Right ventricle myocardium superior (tissue), 1 donor: ENCODE measurements at regions not wholly inside any gene's neighbourhood (a gene's known extent, or its start where the extent isn't known, plus 50 kb on each side); places are given as distances from the start of the nearest gene placed in this dataset.

Source experiments
- ATAC-seq: fragments of 200-7000 bp; cut with Tn5 transposase; one replicate; pipeline ENCODE4 v1.9.1; 2020; ENCODE audit warnings: mild to moderate bottlenecking; ENCODE audit not compliant: poor library complexity
- DNase-seq: peaks from one replicate; pipeline ENCODE4 v3.0.0-alpha.2; 2020
- intact Hi-C: fragments of 100-400 bp; cut with DNase I; formaldehyde crosslinking; loops from one replicate; pipeline ENCODE4 v1.11.2; 2022
- donor health status: DM: no; HTN: yes; CAD: no; lungs with severe emphysema.

DNA sequence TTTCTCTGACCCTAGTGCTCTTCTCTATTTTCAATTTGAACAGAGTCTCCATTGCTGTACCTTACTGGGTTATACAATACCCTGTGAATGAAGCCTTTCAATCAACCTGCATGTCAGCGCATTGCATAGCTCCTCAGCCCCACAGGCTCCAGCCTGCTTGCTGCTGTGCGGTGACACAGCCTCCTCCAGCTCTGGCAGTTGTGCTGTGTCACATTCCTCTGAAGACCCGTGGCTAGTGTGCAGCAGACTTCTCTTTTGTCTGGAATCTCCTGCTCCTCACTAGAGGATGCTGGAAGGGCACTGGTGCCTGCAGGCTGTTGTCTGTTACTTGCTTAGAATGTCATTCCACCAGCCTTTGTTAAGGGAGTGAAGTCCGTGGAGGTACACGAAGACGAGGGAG lies 390.1 kb upstream of the B3GAT1 start:
- DNase-seq = no peak
- no peak for ATAC-seq
- intact Hi-C loops = no loop called here

DNA sequence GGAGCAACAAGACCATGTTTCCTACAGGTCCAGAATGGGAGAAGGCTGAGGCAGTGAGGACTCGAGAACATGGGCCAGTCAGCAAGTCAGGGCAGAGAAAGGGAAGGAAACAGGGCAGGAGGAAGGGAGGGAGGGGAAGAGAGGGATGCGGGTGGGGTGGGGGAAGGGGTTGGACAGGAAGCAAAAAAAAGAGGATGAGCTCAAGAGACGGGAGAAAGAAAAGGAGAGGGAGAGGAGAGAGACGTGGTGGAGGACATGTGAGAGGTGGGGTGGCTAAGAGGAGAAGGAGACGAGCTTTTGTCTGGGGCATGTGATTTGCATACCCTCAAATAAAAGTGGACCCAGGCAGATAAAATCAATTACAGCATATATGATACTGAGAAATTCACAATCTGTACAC lies 389.5 kb upstream of the B3GAT1 start:
- no peak for ATAC-seq
- intact Hi-C loops = no loop called here
- no peak for DNase-seq

DNA sequence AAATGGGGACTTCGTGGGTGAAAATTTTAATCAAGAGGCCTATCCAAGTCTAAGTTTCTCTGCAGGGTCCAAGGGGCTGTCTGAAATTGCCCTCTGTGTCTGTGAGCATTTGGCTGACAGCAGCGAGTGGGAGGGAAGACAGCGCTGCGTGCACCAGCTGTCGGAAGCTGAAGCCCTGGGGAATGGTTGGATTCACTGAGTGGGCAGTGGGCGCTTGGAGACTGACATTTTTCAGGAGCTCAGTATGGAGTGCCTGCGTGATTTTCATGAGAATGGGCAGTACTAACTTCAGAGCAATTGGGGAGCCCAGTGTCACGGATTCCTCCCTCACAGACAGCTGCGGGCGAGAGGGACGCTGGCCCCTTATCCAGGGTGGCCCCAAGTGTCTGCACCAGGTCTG lies 388.8 kb upstream of the B3GAT1 start:
- DNase-seq = no peak
- ATAC-seq = no peak
- intact Hi-C loops = no loop called here

DNA sequence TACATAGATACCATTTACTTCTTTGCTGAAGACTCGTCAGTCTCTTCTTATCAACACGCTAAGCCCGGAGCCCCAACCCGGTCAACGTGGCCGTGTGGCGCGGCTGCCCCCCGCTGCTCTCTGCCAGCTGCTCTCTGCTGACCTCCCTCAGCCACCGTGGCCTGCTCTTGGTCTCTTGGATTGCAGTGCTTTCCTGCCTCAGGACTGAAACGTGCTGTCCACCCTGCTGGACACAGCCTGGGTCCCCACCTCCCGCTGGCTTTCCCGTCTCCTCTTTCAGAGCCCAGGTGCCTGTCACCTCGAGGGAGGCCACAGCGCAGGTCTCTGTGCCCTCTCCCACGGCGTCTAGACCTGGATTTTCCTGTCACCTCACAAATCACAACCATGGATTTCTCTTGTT lies 388.1 kb upstream of the B3GAT1 start:
- DNase-seq (no peak), ATAC-seq (no peak)
- intact Hi-C loops = no loop called here

DNA sequence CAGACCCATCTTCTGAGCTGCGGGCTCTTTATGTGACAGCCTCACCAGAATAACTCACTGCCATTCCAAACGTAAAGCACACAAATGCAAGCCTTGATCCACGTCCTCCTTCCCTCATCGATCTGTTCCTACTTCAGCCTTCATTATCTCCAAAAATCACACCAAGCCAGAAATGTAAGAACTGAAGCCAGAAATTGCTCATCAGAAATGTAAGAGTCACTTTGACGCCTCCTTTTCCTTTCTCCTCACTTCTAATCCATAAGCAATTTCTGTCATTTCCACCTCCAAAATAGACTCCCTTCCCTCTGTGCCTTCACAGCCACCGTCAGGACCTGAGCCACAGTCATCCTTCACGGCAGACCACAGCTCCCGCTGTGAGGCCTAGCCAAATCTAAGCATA lies 387.3 kb upstream of the B3GAT1 start:
- ATAC-seq = no peak
- DNase-seq = no peak
- intact Hi-C loops = no loop called here

DNA sequence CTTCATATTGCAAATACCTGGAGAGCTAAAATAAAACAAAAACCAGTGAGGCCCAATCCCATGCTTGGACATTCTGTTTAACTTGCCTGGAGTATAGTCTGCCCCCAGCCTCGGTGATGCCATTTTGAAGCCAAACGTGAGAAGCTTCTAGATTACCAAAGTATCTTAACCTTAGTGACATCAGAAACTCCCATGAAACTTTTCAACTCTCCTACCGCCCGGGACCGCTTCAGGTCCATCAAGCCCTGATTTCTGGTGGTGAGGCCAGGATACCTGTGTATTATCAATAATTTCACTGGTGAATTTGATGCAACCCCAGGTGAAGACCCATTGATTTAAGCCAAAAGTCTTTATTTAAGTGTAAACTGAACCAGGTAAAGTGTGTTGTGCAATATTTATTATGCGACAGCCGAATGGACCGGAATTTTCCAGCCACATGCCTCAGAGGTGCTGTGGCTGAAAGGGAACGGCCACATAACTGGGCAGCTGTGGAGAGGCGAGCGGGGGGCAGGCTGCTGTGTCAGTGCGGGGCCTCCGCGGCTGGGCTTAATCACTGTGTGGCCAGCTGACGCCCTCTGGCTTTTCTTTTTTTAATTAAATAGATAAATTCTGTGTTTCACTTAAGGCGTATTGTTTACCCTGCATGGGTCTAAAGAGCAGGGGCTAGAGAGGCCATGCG lies 385.5 kb upstream of the B3GAT1 start:
- intact Hi-C loops = no loop called here
- no peak for DNase-seq
- no peak for ATAC-seq

DNA sequence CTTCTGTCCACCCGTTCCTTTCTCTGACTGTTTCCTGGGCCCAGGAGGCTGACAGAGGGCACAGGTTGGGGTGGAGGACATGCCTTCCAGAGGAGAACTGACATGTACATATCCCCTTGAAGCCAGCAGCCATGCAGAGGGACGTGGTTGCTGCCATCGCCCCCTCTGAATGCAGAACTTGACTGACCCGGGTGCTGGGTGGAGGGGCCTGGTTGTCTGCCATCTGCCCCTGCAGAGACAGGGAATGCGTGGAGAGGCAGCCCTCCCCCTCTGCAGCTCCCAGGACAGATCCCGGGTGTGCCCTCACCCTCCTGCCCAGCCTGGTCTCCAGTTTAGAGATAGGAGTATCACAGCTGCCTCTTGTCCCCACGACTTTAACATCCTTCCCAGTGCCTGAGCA lies 383.0 kb upstream of the B3GAT1 start:
- ATAC-seq (no peak), DNase-seq (no peak)
- intact Hi-C loops = no loop called here

DNA sequence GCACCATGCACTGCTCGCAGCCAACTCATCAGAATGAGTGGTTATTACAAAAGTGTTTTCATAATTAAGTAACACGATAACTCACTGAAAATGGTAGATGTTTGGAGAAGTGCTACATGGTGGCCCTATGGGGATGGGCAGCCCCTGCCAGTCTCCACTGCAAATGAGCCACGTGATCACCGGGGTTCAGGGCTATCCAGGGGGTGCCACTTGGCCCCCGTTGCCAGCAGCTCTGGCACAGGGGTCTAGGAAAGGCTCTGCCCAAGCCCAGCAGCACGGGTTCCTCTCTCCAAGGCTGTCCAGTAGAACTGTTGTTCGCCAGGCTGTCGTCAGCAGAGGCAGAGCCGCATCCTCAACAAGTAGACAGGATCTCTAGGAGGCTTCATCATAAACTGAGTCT lies 382.1 kb upstream of the B3GAT1 start:
- ATAC-seq = no peak
- DNase-seq = no peak
- intact Hi-C loops = no loop called here

DNA sequence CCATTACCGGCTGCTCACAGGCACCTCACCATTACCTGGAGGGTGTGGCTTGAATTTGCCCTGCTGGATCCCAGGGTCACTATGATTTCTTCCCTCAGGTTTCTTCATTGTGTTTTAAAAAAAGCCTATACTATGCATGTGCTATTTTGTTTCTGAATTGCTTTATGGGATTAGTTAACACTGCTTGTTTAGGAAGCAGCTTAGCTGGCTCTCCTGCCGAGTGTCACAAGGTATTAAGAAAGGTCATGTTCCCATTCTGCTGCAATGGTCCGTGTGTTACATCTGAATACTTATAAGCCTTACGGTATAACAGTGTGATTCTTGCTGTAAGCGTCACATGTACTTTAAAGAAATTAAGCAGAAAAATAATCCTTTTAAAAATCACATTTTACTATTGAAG lies 380.6 kb upstream of the B3GAT1 start:
- intact Hi-C loops = no loop called here
- no peak for ATAC-seq
- DNase-seq = no peak

DNA sequence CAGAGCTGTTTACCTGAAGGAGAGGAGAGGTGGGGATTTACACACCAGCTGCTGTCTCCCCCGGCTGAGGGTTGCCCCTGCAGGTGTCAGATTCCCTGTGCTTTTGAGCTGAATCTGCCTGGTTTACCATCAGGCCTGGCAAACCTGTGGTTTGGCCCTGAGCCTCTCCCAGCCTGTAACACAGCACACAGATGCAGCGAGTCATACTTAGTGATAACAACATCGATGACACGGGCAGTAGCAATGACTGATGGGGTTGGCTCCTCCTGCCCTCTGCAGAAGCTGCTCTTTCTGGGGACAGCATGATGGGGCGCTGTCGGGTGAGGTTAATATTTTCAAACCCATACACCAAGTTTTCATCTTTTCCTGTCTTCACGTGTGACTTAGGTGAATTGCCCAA lies 380.0 kb upstream of the B3GAT1 start:
- DNase-seq = no peak
- ATAC-seq = no peak
- intact Hi-C loops = no loop called here

DNA sequence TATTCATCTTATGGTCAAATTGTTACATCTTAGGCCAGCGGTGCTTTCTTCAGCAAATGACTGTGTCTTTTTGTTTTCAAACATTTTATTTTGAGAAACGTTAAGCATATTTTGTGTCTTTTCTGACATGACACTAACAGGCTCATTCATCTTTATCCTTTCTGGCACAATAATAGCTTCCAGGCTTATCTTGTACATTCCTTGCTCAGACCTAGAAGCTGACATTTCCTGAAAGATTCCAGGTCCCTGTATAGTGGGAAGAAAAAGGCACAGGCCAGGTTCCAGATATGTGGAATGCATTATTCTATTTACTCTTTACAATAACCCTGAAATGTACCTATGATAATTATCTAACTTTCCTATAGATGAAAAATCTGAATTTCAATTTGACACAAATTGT lies 379.1 kb upstream of the B3GAT1 start:
- intact Hi-C loops = no loop called here
- DNase-seq = no peak
- ATAC-seq = no peak

DNA sequence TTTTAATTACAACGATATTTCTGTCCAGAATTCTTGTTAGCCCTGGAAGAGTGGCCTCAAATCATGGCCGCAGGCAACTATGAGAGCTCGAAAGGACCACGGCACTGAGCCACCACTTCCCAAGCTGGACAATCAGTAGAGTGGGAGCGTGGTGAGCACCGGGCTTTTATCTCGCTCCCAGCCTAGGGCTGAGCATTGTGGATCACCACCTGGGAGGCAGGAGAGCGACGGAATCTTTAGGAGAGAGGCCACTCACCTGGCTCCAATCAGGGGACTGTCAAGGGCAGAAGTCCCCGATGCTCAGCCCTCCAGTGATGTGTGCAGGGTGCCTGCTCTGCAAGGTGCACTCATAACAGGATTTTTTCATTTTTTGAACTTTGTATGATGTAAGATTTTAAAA lies 377.1 kb upstream of the B3GAT1 start:
- ATAC-seq (no peak), DNase-seq (no peak)
- intact Hi-C loops = no loop called here

DNA sequence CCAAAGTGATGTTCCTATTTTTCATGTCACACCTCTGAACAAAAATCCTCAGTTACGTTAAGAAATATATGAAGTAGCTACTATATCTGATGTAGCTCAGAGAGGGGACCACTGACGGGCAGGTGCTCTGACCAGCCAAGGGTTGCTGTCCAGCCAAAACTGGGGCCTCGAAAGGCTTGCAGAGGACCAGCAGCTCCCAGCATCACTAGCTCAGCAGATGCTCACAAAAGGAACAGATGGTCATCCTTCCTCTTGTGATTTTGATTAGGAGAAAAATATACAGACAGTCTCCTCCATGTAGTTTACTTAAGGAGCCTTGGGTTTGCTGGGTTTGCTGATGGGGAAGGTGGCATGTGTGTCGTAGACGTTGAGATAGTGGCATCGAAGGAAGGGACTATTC lies 374.6 kb upstream of the B3GAT1 start:
- intact Hi-C loops = no loop called here
- ATAC-seq (no peak), DNase-seq (no peak)

DNA sequence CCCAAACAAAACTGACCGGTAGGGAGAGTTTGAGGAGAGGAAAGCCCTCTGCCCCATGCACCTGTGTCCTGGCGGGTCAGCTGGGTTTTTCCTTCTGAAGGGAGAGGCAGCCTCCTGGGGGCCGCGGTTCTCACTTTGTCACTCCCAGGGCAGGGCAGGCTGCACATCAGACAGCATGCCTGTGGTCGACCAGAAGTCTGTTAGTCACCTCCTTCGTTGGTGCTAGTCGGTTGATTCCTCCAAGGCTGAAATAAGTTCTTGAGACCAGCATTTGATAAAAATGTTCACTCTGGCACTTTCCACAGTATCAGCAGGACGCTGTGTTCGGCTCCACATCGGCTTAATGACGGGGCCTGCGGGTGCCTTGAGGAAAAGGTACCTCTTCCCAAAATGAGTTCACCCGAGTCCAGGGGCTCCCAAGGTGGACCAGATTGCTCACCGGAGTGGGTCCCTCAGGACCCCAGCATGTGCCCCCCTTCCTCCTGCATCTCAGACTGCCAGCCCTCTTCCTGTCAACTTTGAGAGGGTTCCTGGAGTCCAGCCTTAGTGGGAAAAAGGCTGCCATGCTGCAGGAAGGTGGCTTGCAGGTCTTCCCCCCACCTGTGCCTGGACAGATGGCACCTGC lies 373.7 kb upstream of the B3GAT1 start:
- intact Hi-C loops = no loop called here
- ATAC-seq (no peak), DNase-seq (no peak)

DNA sequence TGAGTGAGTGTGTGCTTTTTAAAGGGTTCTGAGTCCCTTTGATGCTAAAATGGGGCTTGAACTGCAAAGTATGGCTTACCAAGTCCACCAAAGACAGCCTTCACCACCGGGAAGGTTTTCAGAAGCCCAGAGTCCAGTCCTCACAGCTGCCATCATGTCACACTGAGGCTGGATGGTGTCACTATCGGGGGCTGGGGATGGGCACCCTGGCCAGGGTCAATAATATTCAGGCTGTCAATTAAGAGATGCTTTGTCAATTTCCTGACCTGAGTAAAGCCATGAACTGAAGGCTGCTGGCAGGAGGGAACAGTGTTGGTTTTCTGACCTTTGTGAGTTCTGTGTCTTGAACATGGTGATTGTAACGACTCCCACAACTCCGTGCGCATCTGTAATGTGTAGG lies 373.0 kb upstream of the B3GAT1 start:
- no peak for ATAC-seq
- no peak for DNase-seq
- intact Hi-C loops = no loop called here

DNA sequence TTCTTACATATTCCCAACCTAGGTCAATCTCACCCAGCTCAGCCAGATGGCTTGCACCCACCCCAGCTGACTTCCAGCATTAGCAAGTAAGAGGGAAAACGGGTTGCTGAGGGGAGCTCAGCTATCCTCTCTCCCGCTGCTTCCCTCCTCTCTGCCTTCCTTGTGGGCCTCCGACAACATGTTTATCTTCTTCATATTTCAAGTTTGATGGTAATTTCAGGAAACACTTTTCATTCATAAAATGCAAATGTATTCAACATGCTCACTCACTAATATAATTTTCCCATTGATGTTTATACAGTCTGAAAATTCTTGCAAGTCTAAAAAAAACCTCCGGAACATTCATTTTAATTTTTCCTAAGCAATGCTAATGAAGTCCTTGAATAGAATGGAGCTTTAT lies 372.5 kb upstream of the B3GAT1 start:
- intact Hi-C loops = no loop called here
- ATAC-seq (no peak), DNase-seq (no peak)

DNA sequence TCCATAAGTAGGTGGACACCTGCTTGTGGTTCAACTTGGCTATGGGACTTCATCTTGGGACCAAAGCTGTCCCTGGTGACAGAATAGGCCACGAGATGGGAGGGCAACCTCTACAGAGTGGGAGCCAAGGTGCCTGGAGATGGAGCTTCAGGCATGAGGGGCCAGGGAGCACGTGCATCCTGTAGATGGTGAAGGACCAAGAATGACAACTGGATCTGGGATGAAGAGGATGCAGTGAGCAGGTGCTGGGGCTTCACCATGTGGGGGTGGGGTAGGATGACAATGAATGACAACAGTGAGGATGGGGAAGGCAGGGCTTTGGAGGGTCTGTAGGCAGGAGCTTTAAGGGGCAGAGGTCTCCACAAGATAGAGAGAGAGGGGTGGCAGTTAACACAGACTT lies 372.0 kb upstream of the B3GAT1 start:
- DNase-seq (no peak), ATAC-seq (no peak)
- intact Hi-C loops = no loop called here

DNA sequence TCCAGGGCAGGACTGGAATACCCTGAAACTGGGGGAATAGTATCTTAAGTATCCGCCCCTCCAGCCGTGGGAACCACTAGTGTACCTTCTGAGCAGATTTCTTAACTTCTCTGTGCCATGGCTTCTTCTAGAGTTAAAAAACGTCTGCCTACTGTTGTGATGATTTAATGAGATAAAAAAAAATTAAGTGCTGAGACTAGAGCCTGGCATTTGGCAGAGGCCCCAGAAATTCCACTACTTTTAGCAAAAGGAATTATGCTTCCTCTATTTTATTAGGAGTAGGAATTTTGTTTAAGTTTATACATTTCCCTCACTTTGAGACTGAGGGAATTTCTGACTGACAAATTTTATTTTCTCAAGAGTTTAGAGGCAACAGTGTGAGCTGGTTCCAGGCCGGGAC lies 371.2 kb upstream of the B3GAT1 start:
- no peak for DNase-seq
- intact Hi-C loops = no loop called here
- no peak for ATAC-seq

DNA sequence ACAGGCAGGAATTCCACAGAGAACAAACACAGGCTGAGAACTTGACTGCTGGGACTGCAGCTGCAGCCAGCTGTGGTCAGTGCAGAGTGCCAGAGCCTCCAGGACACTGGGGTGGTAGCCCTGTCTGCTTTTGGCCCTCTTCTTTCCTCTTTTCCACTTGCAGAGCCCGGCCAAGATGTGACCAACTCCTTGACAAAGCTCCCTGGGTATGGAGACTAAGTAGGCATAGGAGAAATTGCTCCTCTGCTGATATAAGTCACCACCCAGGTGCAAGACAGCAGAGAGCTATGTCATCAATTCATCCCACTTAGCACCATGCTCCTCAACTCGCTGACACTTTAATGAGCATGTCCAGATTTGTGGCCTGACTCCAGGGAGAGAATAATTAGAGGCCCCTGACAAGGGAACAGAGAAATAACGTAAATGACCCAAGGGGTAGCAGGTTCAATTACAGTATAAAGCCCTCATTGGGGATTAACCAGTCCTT lies 369.4 kb upstream of the B3GAT1 start:
- intact Hi-C loops = no loop called here
- no peak for DNase-seq
- no peak for ATAC-seq

DNA sequence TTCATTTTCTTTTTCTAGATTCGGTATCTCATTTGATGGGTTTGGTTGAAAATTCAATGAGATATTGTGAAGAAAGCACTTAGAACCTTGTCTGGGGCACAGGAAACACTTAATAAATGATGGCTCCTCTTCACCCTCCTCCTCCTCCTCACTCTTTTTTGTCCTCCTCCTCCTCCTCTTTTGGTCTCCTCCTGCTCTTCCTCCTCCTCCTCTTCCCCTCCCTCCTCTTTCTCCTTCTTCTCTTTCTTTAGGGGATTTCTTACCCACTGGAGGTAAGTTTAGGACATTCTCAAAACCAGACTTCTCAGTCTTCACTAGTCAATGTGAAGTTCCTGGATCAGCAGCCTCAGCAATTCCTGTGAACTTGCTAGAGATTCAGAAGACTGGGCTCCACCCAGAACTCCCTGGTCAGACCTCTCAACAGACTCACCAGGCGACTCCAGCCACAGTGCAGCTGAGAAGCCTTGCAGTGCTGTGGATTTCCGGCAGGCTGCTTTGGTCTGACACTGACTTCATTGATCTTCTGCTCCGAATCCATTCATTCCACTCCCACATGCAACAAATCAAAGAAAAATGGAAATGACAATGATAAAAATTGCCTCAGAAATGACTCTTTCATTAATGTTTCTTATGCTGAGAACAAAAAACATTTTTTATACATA lies 368.6 kb upstream of the B3GAT1 start:
- ATAC-seq (peak; percentile 56), DNase-seq (no peak)
- intact Hi-C loops = no loop called here
